GM12892 (cell line): ENCODE measurements at regions not wholly inside any gene's neighbourhood (a gene's known extent, or its start where the extent isn't known, plus 50 kb on each side); places are given as distances from the start of the nearest gene placed in this dataset.

Source experiments
- POLR2A ChIP-seq: IDR thresholded peaks from 2 replicates; pipeline ENCODE4 v1.6.1; 2011; ENCODE audit warnings: low read depth, low read length, control low read depth
- POLR2AphosphoS5 ChIP-seq: IDR thresholded peaks from 2 replicates; pipeline ENCODE4 v1.6.1; 2011; ENCODE audit warnings: low read depth, low read length, control low read depth
- TAF1 ChIP-seq: IDR thresholded peaks from 2 replicates; pipeline ENCODE4 v1.6.1; 2011; ENCODE audit warnings: low read depth, mild to moderate bottlenecking, control low read depth, low read length, borderline replicate concordance

GRCh38 chr18:2387588-2387987 lies 183.7 kb downstream of the METTL4 start:
- TF ChIP-seq POLR2A (no peak), TAF1 (no peak), POLR2AphosphoS5 (no peak)
